GM21619 (cell line): ENCODE measurements at regions not wholly inside any gene's neighbourhood (a gene's known extent, or its start where the extent isn't known, plus 50 kb on each side); places are given as distances from the start of the nearest gene placed in this dataset.

ENCODE experiments used
- ATAC-seq: cut with Tn5 transposase; IDR thresholded peaks from one replicate; pipeline ENCODE4 v1.9.1; 2021; ENCODE audit not compliant: unreplicated experiment

GRCh38 chr11:109795234-109795633 is 298.0 kb upstream of the ZC3H12C start:
- no peak for ATAC-seq

- no peak for ATAC-seq
These were observed 296.9 kb upstream of the ZC3H12C start for GRCh38 chr11:109796253-109796652.

GRCh38 chr11:109798521-109798920 is 294.7 kb upstream of the ZC3H12C start:
- no peak for ATAC-seq

- ATAC-seq = no peak
These were observed 293.6 kb upstream of the ZC3H12C start for GRCh38 chr11:109799604-109800003.

- no peak for ATAC-seq
These were observed 288.3 kb upstream of the ZC3H12C start for GRCh38 chr11:109804911-109805310.

GRCh38 chr11:109806205-109806604 is 287.0 kb upstream of the ZC3H12C start:
- ATAC-seq = no peak

GRCh38 chr11:109808569-109808968 is 284.6 kb upstream of the ZC3H12C start:
- ATAC-seq = no peak

- no peak for ATAC-seq
These were observed 278.4 kb upstream of the ZC3H12C start for GRCh38 chr11:109814824-109815223.

GRCh38 chr11:109815500-109816150 is 277.6 kb upstream of the ZC3H12C start:
- no peak for ATAC-seq

- no peak for ATAC-seq
These were observed 274.9 kb upstream of the ZC3H12C start for GRCh38 chr11:109818290-109818689.

GRCh38 chr11:109819410-109819809 is 273.8 kb upstream of the ZC3H12C start:
- no peak for ATAC-seq

GRCh38 chr11:109821511-109821910 is 271.7 kb upstream of the ZC3H12C start:
- no peak for ATAC-seq

- no peak for ATAC-seq
These were observed 270.6 kb upstream of the ZC3H12C start for GRCh38 chr11:109822436-109823102.

GRCh38 chr11:109828387-109828786 is 264.8 kb upstream of the ZC3H12C start:
- ATAC-seq = no peak

GRCh38 chr11:109838026-109838425 is 255.2 kb upstream of the ZC3H12C start:
- ATAC-seq = no peak

- ATAC-seq = no peak
These were observed 247.8 kb upstream of the ZC3H12C start for GRCh38 chr11:109845437-109845836.

GRCh38 chr11:109847621-109848020 is 245.6 kb upstream of the ZC3H12C start:
- no peak for ATAC-seq

GRCh38 chr11:109849051-109849450 is 244.1 kb upstream of the ZC3H12C start:
- ATAC-seq = no peak

- ATAC-seq = no peak
These were observed 243.2 kb upstream of the ZC3H12C start for GRCh38 chr11:109849946-109850345.

GRCh38 chr11:109851780-109852390 is 241.3 kb upstream of the ZC3H12C start:
- no peak for ATAC-seq

GRCh38 chr11:109853156-109853776 is 239.9 kb upstream of the ZC3H12C start:
- ATAC-seq = peak; percentile 90

GRCh38 chr11:109854731-109855130 is 238.5 kb upstream of the ZC3H12C start:
- ATAC-seq = no peak
